Duodenal mucosa (tissue), 2 donors: ENCODE measurements at regions not wholly inside any gene's neighbourhood (a gene's known extent, or its start where the extent isn't known, plus 50 kb on each side); places are given as distances from the start of the nearest gene placed in this dataset.

ENCODE experiments used
- H3K27ac ChIP-seq: one replicate; pipeline ENCODE4 v1.7.0; 2013; ENCODE audit warnings: low read depth, low read length
- H3K27me3 ChIP-seq, 2 donors: one replicate each; pipeline ENCODE4 v1.7.0; 2013; ENCODE audit warnings: low read length in 2 of 2, control low read depth in 1 of 2; ENCODE audit not compliant: insufficient read depth in 2 of 2, control insufficient read depth in 1 of 2
- H3K36me3 ChIP-seq, 2 donors: one replicate each; pipeline ENCODE4 v1.7.0; 2013; ENCODE audit warnings: low read length in 2 of 2, control low read depth in 1 of 2; ENCODE audit not compliant: insufficient read depth in 2 of 2, control insufficient read depth in 1 of 2
- H3K4me1 ChIP-seq, 2 donors: one replicate each; pipeline ENCODE4 v1.7.0; 2013; ENCODE audit warnings: low read length in 2 of 2, control low read depth in 1 of 2; ENCODE audit not compliant: insufficient read depth in 2 of 2, control insufficient read depth in 1 of 2
- H3K4me3 ChIP-seq, 2 donors: one replicate each; pipeline ENCODE4 v1.7.0; 2013; ENCODE audit warnings: low read length in 2 of 2, low read depth in 1 of 2
- H3K9ac ChIP-seq, 2 donors: one replicate each; pipeline ENCODE4 v1.7.0; 2013; ENCODE audit warnings: low read length in 2 of 2, low read depth in 1 of 2
- H3K9me3 ChIP-seq, 2 donors: one replicate each; pipeline ENCODE4 v1.7.0; 2013; ENCODE audit warnings: low read length in 2 of 2, control low read depth in 1 of 2; ENCODE audit not compliant: control insufficient read depth in 1 of 2

- Histone ChIP-seq H3K27me3 (no peaks in the 10 kb centered on the region), H3K36me3 (no peaks in the 10 kb centered on the region), H3K4me3 (no peak overlapping the region), H3K9me3 (no peaks in the 10 kb centered on the region), H3K27ac (no peak overlapping the region), H3K4me1 (no peaks in the 10 kb centered on the region), H3K9ac (no peak overlapping the region)
Observed at GRCh38 chr20:52724541-52724940, 247.6 kb upstream of the TSHZ2 start.

GRCh38 chr20:52722926-52723688, 249.1 kb upstream of the TSHZ2 start:
- Histone ChIP-seq H3K36me3 (no peaks in the 10 kb centered on the region), H3K4me3 (no peak overlapping the region), H3K4me1 (no peaks in the 10 kb centered on the region)

GRCh38 chr20:52708137-52708536, 264.0 kb upstream of the TSHZ2 start:
- Histone ChIP-seq H3K4me3 (no peak overlapping the region), H3K36me3 (no peaks in the 10 kb centered on the region), H3K27me3 (no peaks in the 10 kb centered on the region), H3K27ac (no peak overlapping the region), H3K9ac (no peak overlapping the region), H3K9me3 (no peaks in the 10 kb centered on the region), H3K4me1 (no peaks in the 10 kb centered on the region)

More at GRCh38 chr20:52722926-52723688, 249.1 kb upstream of the TSHZ2 start:
- Histone ChIP-seq H3K9me3 (no peaks in the 10 kb centered on the region), H3K27ac (no peak overlapping the region), H3K9ac (no peak overlapping the region), H3K27me3 (no peaks in the 10 kb centered on the region)

GRCh38 chr20:52704553-52704952, 267.6 kb upstream of the TSHZ2 start:
- no peaks in the 10 kb centered on the region for H3K4me1 ChIP-seq
- H3K36me3 ChIP-seq, result no peaks in the 10 kb centered on the region
- no peak overlapping the region for H3K27ac ChIP-seq
- no peak overlapping the region for H3K9ac ChIP-seq
- no peaks in the 10 kb centered on the region for H3K27me3 ChIP-seq
- no peaks in the 10 kb centered on the region for H3K9me3 ChIP-seq
- no peak overlapping the region for H3K4me3 ChIP-seq

DNA sequence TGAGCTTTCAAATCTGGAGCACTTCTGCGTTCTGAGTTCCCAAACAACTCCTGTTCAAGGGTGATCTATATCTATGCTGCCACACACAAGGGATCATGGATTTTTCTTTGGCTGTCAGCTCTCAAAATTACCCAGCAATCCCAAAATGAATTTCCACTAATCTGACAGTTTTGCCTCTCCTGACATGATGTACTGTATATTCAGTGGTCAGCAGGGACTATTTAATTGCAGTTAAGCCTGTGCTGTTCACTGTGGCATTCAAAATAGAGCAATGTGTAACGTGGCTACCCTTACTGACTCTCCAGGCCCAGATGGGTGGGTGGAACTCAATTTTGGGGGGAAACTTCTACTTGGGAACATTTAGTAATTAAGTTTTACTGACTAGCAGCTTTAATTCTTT, 283.8 kb upstream of the TSHZ2 start:
- H3K9ac ChIP-seq, result no peak overlapping the region
- no peaks in the 10 kb centered on the region for H3K9me3 ChIP-seq
- no peak overlapping the region for H3K27ac ChIP-seq
- H3K36me3 ChIP-seq, result no peaks in the 10 kb centered on the region
- H3K4me1 ChIP-seq, result no peaks in the 10 kb centered on the region
- H3K4me3 ChIP-seq, result no peak overlapping the region
- no peaks in the 10 kb centered on the region for H3K27me3 ChIP-seq

DNA sequence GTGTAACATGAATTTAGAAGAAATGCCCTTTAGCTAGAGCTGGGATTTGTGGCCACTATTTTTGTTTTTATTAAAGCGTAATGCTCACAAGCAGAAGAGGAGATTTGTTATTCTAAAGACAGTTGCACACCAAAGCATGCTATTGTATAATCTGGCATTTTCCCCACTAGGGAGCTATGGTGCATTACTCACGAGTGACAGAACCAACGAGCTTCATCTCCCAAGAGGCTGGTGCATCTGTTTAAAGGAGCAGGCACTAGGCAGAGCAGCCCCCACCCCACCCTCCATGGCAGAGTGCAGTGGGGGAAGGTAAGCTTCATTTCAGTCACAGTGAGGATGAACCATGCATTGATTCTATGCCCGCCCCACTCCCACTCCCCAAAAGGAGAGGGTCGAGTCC, 287.3 kb upstream of the TSHZ2 start:
- no peak overlapping the region for H3K4me3 ChIP-seq
- no peaks in the 10 kb centered on the region for H3K36me3 ChIP-seq
- H3K4me1 ChIP-seq, result no peaks in the 10 kb centered on the region
- H3K27ac ChIP-seq, result no peak overlapping the region
- no peaks in the 10 kb centered on the region for H3K27me3 ChIP-seq
- no peaks in the 10 kb centered on the region for H3K9me3 ChIP-seq
- H3K9ac ChIP-seq, result no peak overlapping the region

DNA sequence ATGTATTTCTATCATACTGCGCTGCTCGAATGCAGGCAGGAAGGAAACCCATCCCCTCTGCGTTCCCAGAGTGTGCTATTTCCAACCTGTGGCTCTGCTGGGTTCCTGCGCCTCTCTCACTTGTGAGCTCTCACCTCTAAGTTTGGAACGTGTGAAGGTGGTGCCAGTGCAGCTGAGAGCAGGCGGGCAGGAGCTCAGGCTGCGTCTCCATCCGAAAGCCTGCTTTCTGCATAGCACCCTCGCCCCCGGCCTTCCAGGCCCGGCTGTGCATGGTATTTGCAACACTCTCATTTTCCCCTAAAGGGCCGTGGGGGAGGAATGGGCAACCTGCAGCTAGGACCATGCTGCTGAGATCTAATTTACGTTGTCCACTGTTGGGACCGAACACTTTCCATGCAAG, 288.0 kb upstream of the TSHZ2 start:
- H3K4me3 ChIP-seq, result no peak overlapping the region
- no peak overlapping the region for H3K27ac ChIP-seq
- H3K27me3 ChIP-seq, result no peaks in the 10 kb centered on the region
- no peak overlapping the region for H3K9ac ChIP-seq
- no peaks in the 10 kb centered on the region for H3K9me3 ChIP-seq
- no peaks in the 10 kb centered on the region for H3K36me3 ChIP-seq
- no peaks in the 10 kb centered on the region for H3K4me1 ChIP-seq

DNA sequence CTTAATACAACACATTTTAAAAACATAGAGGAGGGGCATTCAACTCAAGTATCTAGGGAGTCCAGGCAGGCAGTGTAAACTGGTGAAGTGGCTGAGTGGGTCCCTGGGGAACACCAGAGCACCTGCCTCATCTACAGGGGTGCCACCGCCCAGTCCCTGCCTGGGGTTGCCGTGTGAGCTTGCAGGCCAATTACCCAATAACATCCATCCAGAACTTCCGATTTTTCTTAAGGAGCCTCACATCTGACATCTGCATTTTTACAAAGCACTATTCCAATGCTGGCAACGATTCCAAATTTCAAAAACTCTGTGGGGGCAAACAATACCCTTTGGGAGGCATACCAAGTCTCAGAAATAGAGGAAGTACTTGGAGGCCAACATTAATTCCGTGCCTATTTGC, 288.4 kb upstream of the TSHZ2 start:
- Histone ChIP-seq H3K36me3 (no peaks in the 10 kb centered on the region), H3K4me3 (no peak overlapping the region), H3K9me3 (no peaks in the 10 kb centered on the region), H3K4me1 (no peaks in the 10 kb centered on the region), H3K9ac (no peak overlapping the region), H3K27ac (no peak overlapping the region), H3K27me3 (no peaks in the 10 kb centered on the region)

DNA sequence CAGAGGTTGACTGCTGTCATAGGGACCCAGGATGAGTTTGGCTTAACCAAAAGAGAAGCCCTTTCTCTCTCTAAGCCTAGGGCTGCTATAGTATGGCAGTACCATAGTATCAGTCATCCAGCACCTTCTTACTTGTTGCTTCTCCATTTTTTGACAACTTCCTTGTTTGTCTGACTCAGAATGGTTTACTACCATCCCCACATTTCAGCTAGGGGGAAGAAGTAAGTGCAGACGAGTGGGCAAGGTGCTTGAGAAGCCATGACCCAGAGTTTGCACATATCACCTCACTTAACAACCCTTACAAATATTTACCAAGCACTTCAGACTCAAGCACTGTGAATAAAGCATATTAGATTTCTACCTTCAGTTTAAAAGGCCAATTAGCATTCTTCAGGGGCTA, 289.9 kb upstream of the TSHZ2 start:
- H3K27me3 ChIP-seq, result no peaks in the 10 kb centered on the region
- H3K36me3 ChIP-seq, result no peaks in the 10 kb centered on the region
- H3K27ac ChIP-seq, result no peak overlapping the region
- no peak overlapping the region for H3K4me3 ChIP-seq
- H3K9me3 ChIP-seq, result no peaks in the 10 kb centered on the region
- no peaks in the 10 kb centered on the region for H3K4me1 ChIP-seq
- H3K9ac ChIP-seq, result no peak overlapping the region

DNA sequence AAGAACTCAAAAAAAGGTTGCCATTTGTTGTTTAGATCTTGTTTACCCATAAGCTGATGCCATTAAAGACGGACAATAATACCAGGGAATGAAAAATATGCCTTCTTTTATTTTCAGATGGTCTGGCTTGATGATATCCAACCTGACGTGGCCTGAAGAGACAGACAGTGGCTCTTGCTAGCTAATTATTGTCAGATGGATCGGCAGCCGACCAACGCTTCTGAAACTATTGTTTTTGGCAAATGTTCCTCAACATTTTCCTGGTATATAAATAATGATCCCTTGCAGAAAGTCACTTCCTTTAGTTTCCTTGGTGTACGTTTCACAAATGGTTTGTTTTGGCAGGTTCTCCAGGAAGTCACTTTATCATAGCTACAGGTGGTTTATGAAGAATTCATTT, 290.9 kb upstream of the TSHZ2 start:
- no peak overlapping the region for H3K9ac ChIP-seq
- H3K27ac ChIP-seq, result no peak overlapping the region
- H3K4me1 ChIP-seq, result no peaks in the 10 kb centered on the region
- H3K9me3 ChIP-seq, result no peaks in the 10 kb centered on the region
- H3K27me3 ChIP-seq, result no peaks in the 10 kb centered on the region
- no peak overlapping the region for H3K4me3 ChIP-seq
- H3K36me3 ChIP-seq, result no peaks in the 10 kb centered on the region

DNA sequence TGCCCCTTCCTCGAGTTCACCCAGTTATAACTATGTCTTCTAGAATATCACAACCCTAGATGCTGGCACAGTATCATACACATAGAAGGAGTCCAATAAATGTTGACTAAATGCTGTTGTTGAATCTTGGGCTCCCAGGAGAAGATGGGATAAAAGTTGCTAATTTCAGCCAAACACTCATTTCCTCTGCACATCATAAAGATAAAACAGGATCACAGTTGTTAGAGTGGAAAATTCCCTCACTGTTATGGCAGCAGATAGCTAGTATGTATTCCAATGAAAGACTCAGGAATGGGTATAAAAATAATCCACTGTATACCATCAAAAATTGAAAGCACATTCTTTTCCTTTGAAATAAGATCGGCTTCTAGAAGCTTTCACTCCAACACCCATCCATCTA, 294.9 kb upstream of the TSHZ2 start:
- Histone ChIP-seq H3K9me3 (no peaks in the 10 kb centered on the region), H3K27me3 (no peaks in the 10 kb centered on the region), H3K36me3 (no peaks in the 10 kb centered on the region), H3K27ac (no peak overlapping the region), H3K4me1 (no peaks in the 10 kb centered on the region), H3K9ac (no peak overlapping the region), H3K4me3 (no peak overlapping the region)
